Mononuclear cell (primary cell): ENCODE measurements at regions not wholly inside any gene's neighbourhood (a gene's known extent, or its start where the extent isn't known, plus 50 kb on each side); places are given as distances from the start of the nearest gene placed in this dataset.

Experiments
- H3K27me3 ChIP-seq: 2 replicates; pipeline ENCODE4 v1.6.0; 2011; ENCODE audit warnings: low read length, control low read depth; ENCODE audit not compliant: insufficient read depth
- H3K4me1 ChIP-seq: 2 replicates; pipeline ENCODE4 v1.5.1; 2011; ENCODE audit warnings: mild to moderate bottlenecking, low read length, control low read depth; ENCODE audit not compliant: insufficient read depth
- H3K4me3 ChIP-seq: 2 replicates; pipeline ENCODE4 v1.5.1; 2011; ENCODE audit warnings: mild to moderate bottlenecking, low read length, moderate library complexity
- H3K9me3 ChIP-seq: 2 replicates; pipeline ENCODE4 v1.5.1; 2011; ENCODE audit warnings: low read depth, mild to moderate bottlenecking, control low read depth, low read length

DNA sequence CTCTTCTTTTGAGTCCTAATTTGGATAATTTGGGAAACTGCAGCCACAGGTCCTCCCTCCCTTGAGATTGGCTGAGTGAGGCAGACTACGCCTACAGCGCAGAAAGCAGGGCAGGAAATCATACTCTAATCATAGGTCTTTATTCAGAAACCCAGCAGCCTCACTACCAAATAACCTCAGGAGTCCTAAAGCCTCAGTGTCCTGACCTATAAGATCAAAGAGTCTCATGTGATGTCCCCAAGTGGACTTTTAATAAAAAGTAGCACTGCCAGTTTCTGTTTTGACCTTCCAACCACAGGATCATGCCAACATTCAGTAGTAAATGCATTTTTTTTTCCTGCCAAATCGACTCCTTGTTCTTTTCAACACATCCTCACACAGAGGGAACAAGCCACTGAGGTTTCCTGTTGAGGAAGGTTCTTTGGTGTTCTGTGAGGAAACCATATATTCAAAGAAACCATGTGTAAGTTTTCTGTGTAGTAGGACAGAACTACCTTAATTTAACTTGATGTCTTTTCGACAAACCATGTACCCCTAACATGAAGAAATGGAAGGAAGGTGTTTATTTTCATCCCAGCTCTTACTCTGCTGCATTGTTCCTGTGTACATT, 72.2 kb downstream of the VCPKMT start:
- no peaks in the 10 kb centered on the region for H3K9me3 ChIP-seq
- no peaks in the 10 kb centered on the region for H3K27me3 ChIP-seq
- H3K4me3 ChIP-seq, result no peak overlapping the region
- H3K4me1 ChIP-seq, result peaks cover 81% of the 10 kb centered on the region

GRCh38 chr14:50045039-50045711, 71.2 kb downstream of the VCPKMT start:
- peaks cover 71% of the 10 kb centered on the region for H3K4me1 ChIP-seq
- H3K4me3 ChIP-seq, result no peak overlapping the region
- no peaks in the 10 kb centered on the region for H3K27me3 ChIP-seq
- H3K9me3 ChIP-seq, result no peaks in the 10 kb centered on the region

- Histone ChIP-seq H3K9me3 (no peaks in the 10 kb centered on the region), H3K4me1 (peaks cover 64% of the 10 kb centered on the region), H3K27me3 (no peaks in the 10 kb centered on the region), H3K4me3 (no peak overlapping the region)
Measured at GRCh38 chr14:50045837-50046236, 70.5 kb downstream of the VCPKMT start.

GRCh38 chr14:50047274-50047676, 69.1 kb downstream of the VCPKMT start:
- H3K4me1 ChIP-seq, result peaks cover 50% of the 10 kb centered on the region
- H3K9me3 ChIP-seq, result no peaks in the 10 kb centered on the region
- no peaks in the 10 kb centered on the region for H3K27me3 ChIP-seq
- no peak overlapping the region for H3K4me3 ChIP-seq

- Histone ChIP-seq H3K4me1 (peaks cover 40% of the 10 kb centered on the region), H3K4me3 (no peak overlapping the region), H3K9me3 (no peaks in the 10 kb centered on the region), H3K27me3 (no peaks in the 10 kb centered on the region)
Measured at GRCh38 chr14:50049093-50049492, 67.3 kb downstream of the VCPKMT start.

- H3K27me3 ChIP-seq, result no peaks in the 10 kb centered on the region
- H3K4me1 ChIP-seq, result peaks cover 32% of the 10 kb centered on the region
- no peaks in the 10 kb centered on the region for H3K9me3 ChIP-seq
- H3K4me3 ChIP-seq, result no peak overlapping the region
Measured at GRCh38 chr14:50049703-50050570, 66.4 kb downstream of the VCPKMT start.

DNA sequence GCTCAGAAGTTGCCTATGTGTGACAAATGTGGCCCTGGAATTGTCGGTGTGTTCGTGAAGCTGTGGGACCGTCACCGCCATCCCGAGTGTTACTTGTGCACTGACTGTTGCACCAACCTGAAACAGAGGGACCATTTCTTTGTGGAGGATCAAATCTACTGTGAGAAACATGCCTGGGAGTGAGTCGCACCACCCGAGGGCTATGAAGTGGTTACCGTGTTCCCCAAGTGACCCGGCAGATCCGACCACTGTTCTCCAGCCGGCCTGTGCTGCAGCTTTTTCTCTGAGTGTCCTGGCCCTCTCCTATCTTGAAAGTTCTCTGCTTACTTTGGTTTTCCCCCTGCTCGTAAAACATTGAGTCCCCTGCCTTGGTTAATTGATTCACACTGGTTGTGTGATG, 65.3 kb downstream of the VCPKMT start:
- Histone ChIP-seq H3K4me3 (no peak overlapping the region), H3K27me3 (no peaks in the 10 kb centered on the region), H3K4me1 (peaks cover 29% of the 10 kb centered on the region), H3K9me3 (no peaks in the 10 kb centered on the region)

- no peaks in the 10 kb centered on the region for H3K27me3 ChIP-seq
- H3K9me3 ChIP-seq, result no peaks in the 10 kb centered on the region
- no peak overlapping the region for H3K4me3 ChIP-seq
- peaks cover 29% of the 10 kb centered on the region for H3K4me1 ChIP-seq
Measured at GRCh38 chr14:50051706-50052105, 64.7 kb downstream of the VCPKMT start.

GRCh38 chr14:50052517-50052916, 63.9 kb downstream of the VCPKMT start:
- Histone ChIP-seq H3K4me3 (no peak overlapping the region), H3K27me3 (no peaks in the 10 kb centered on the region), H3K4me1 (peaks cover 29% of the 10 kb centered on the region), H3K9me3 (no peaks in the 10 kb centered on the region)

GRCh38 chr14:50053935-50054334, 62.4 kb downstream of the VCPKMT start:
- Histone ChIP-seq H3K4me1 (peaks cover 30% of the 10 kb centered on the region), H3K4me3 (no peak overlapping the region), H3K9me3 (no peaks in the 10 kb centered on the region), H3K27me3 (no peaks in the 10 kb centered on the region)

DNA sequence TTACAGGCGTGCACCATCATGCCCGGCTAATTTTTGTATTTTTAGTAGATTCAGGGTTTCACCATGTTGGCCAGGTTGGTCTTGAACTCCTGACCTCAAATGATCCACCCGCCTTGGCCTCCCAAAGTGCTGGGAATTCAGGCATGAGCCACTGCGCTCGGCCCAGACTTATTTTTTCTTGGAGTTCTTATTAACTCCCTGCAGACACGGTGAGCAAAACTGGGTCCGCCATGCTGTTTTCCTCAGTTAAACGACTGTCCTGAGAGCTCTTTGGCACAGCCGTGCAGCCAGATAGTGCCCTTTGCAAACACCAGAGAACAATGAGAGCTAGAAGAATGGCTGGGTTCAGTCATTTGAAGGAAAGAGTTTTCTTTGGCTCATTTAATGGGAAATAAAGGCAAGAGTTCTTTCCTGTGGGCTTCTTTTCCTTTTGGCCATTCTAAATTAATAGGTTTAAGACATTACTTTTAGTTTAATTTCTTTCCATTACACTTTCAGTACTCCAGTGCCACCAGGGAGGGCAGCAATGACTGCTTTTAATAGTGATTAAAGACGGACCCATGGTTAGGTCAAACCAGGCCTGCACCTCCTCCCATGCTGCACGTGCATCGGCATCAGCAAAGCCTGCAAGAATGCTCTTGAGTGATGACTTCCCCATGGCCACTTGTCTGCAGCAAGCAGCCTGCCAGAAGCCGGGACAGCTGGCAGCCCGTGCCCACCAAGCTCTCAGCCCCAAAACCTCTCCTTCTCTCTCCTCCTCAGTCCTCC, 60.7 kb downstream of the VCPKMT start:
- peaks cover 42% of the 10 kb centered on the region for H3K4me1 ChIP-seq
- H3K27me3 ChIP-seq, result no peaks in the 10 kb centered on the region
- H3K9me3 ChIP-seq, result no peaks in the 10 kb centered on the region
- no peak overlapping the region for H3K4me3 ChIP-seq

GRCh38 chr14:50056435-50056834, 59.9 kb downstream of the VCPKMT start:
- Histone ChIP-seq H3K9me3 (no peaks in the 10 kb centered on the region), H3K27me3 (no peaks in the 10 kb centered on the region), H3K4me3 (no peak overlapping the region), H3K4me1 (peaks cover 50% of the 10 kb centered on the region)

DNA sequence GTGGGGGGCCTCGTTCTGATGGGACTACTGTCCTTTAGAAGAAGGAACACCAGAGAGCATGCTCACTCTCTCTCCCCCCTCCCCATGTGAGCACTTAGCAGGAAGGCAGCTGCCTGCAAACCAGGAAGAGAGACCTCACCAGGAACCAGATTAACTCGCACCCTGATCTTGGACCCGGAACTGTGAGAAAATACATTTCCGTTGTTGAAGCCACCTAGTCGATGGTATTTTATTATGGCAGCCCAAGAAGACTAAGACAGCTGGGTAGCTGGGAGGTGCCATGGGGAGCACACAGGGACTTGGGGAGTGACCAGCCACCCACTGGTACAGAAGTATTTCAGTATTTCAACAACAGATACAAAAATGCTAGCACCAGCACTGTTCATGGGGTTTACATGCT, 59.0 kb downstream of the VCPKMT start:
- Histone ChIP-seq H3K27me3 (no peaks in the 10 kb centered on the region), H3K4me1 (peaks cover 59% of the 10 kb centered on the region), H3K4me3 (no peak overlapping the region), H3K9me3 (no peaks in the 10 kb centered on the region)

DNA sequence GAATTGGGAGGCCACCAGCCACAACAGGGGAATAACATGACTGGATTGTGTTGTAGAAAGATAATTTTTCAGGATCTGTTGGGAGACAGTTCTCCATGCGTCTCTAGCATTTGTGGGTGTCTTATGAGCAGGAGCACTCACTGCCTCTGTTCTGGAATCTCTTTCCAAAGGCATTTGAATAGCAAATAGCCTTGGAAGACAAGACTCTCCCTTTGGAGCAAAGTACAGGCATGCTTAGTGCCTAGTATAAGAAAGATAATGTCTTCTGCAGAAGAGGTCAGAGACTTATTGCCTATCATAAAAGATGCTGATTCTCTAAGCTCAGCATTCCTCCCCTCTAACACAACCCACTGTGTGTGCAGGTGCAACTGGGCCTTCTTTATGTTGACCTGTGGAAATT, 58.3 kb downstream of the VCPKMT start:
- Histone ChIP-seq H3K9me3 (no peaks in the 10 kb centered on the region), H3K4me1 (peaks cover 67% of the 10 kb centered on the region), H3K4me3 (no peak overlapping the region), H3K27me3 (no peaks in the 10 kb centered on the region)
